CD4-positive, CD25-positive, alpha-beta regulatory T cell (primary cell): ENCODE measurements at regions not wholly inside any gene's neighbourhood (a gene's known extent, or its start where the extent isn't known, plus 50 kb on each side); places are given as distances from the start of the nearest gene placed in this dataset.
"Not testable (repeated sequence)": the region's sequence is repeated elsewhere in the genome, so short reads cannot be mapped to it uniquely, and the experiment has no call there.

Experiments used
- ATAC-seq, 2 donors: fragments of 150-1000 bp; cut with Tn5 transposase; one replicate each; pipeline ENCODE4 v1.10.0; 2021; ENCODE audit warnings: low read depth in 2 of 2, moderate number of reproducible peaks in 2 of 2, moderate library complexity in 1 of 2
- DNase-seq, 3 donors: peaks; one replicate each; pipeline versions ENCODE4 v3.0.0 to v3.0.0-alpha.2; 2012 to 2022; ENCODE audit warnings: mixed read lengths in 1 of 3
- H3K27ac ChIP-seq: one replicate; pipeline ENCODE4 v1.7.0; 2013; ENCODE audit warnings: mild to moderate bottlenecking, low read length; ENCODE audit not compliant: insufficient read depth, poor library complexity, severe bottlenecking
- H3K27me3 ChIP-seq: one replicate; pipeline ENCODE4 v1.7.0; 2013; ENCODE audit warnings: low read length; ENCODE audit not compliant: control insufficient read depth, insufficient read depth
- H3K36me3 ChIP-seq: one replicate; pipeline ENCODE4 v1.7.0; 2013; ENCODE audit warnings: mild to moderate bottlenecking, low read length, moderate library complexity; ENCODE audit not compliant: control insufficient read depth, insufficient read depth
- H3K4me1 ChIP-seq: 2 replicates; pipeline ENCODE4 v1.7.0; 2013; ENCODE audit warnings: mild to moderate bottlenecking, low read length; ENCODE audit not compliant: insufficient read depth, control insufficient read depth, poor library complexity, severe bottlenecking
- H3K4me3 ChIP-seq: one replicate; pipeline ENCODE4 v1.7.0; 2013; ENCODE audit warnings: low read depth, mild to moderate bottlenecking, low read length, moderate library complexity
- H3K9me3 ChIP-seq, 2 experiments: 1 replicate in 1 of 2; 2 replicates in 1 of 2; pipeline ENCODE4 v1.7.0; 2013; ENCODE audit warnings: low read length in 2 of 2, mild to moderate bottlenecking in 1 of 2, moderate library complexity in 1 of 2; ENCODE audit not compliant: control insufficient read depth in 2 of 2
- H3K27ac Mint-ChIP-seq, 3 donors: one replicate each; pipeline ENCODE4 v1.8.0; 2020 to 2022; ENCODE audit warnings: mild to moderate bottlenecking in 3 of 3, mixed read lengths in 3 of 3, moderate library complexity in 2 of 3
- H3K27me3 Mint-ChIP-seq: one replicate; pipeline ENCODE4 v1.8.0; 2022; ENCODE audit warnings: mild to moderate bottlenecking, mixed read lengths
- H3K36me3 Mint-ChIP-seq: one replicate; pipeline ENCODE4 v1.8.0; 2020; ENCODE audit warnings: mixed read lengths
- H3K4me1 Mint-ChIP-seq, 4 donors: one replicate each; pipeline ENCODE4 v1.8.0; 2020 to 2022; ENCODE audit warnings: mixed read lengths in 4 of 4, mild to moderate bottlenecking in 1 of 4
- H3K4me3 Mint-ChIP-seq, 4 donors: one replicate each; pipeline ENCODE4 v1.8.0; 2020 to 2022; ENCODE audit warnings: mild to moderate bottlenecking in 4 of 4, mixed read lengths in 4 of 4, moderate library complexity in 3 of 4
- H3K9me3 Mint-ChIP-seq, 7 donors: one replicate each; pipeline ENCODE4 v1.8.0; 2020 to 2022; ENCODE audit warnings: mixed read lengths in 7 of 7, mild to moderate bottlenecking in 3 of 7, moderate library complexity in 2 of 7

GRCh38 chr4:115986573-115986972 is 873.2 kb upstream of the NDST4 start:
- Histone ChIP-seq H3K27ac (no peak overlapping the region), H3K9me3 (peaks cover 2 to 6% of the 10 kb centered on the region in 2 experiments), H3K27me3 (no peaks in the 10 kb centered on the region), H3K4me3 (no peak overlapping the region), H3K4me1 (no peaks in the 10 kb centered on the region), H3K36me3 (no peaks in the 10 kb centered on the region)
- no peak for DNase-seq
- Mint-ChIP-seq H3K4me1 (no peaks in the 10 kb centered on the region), H3K36me3 (no peaks in the 10 kb centered on the region), H3K27me3 (no peaks in the 10 kb centered on the region), H3K4me3 (no peak overlapping the region), H3K9me3 (peaks cover 0 to 4% (median 2%) of the 10 kb centered on the region in 7 donors), H3K27ac (no peak overlapping the region)
- ATAC-seq: no peak

GRCh38 chr4:115975421-115976001 is 862.1 kb upstream of the NDST4 start:
- not testable (repeated sequence) for DNase-seq, H3K4me1 Mint-ChIP-seq, H3K36me3 Mint-ChIP-seq, H3K27ac Mint-ChIP-seq, H3K36me3 ChIP-seq, H3K9me3 ChIP-seq, H3K4me1 ChIP-seq, H3K27me3 Mint-ChIP-seq, ATAC-seq, H3K4me3 Mint-ChIP-seq, H3K27me3 ChIP-seq, H3K4me3 ChIP-seq, H3K27ac ChIP-seq
- peaks cover 0 to 14% (median 6%) of the 10 kb centered on the region in 7 donors for H3K9me3 Mint-ChIP-seq

GRCh38 chr4:115973768-115974167 is 860.3 kb upstream of the NDST4 start:
- no peak overlapping the region for H3K4me3 ChIP-seq
- no peaks in the 10 kb centered on the region for H3K36me3 ChIP-seq
- ATAC-seq: no peak
- H3K27me3 ChIP-seq: no peaks in the 10 kb centered on the region
- no peak for DNase-seq
- no peaks in the 10 kb centered on the region for H3K4me1 ChIP-seq
- Mint-ChIP-seq H3K36me3 (no peaks in the 10 kb centered on the region), H3K9me3 (peaks cover 0 to 7% (median 2%) of the 10 kb centered on the region in 7 donors), H3K4me3 (no peak overlapping the region), H3K4me1 (no peaks in the 10 kb centered on the region), H3K27me3 (peaks cover 4% of the 10 kb centered on the region), H3K27ac (no peak overlapping the region)
- H3K27ac ChIP-seq: no peak overlapping the region
- H3K9me3 ChIP-seq: no peaks in the 10 kb centered on the region

GRCh38 chr4:115972967-115973366 is 859.5 kb upstream of the NDST4 start:
- peaks cover 4% of the 10 kb centered on the region for H3K27me3 Mint-ChIP-seq
- H3K36me3 Mint-ChIP-seq: no peaks in the 10 kb centered on the region
- Histone ChIP-seq H3K36me3 (no peaks in the 10 kb centered on the region), H3K4me1 (no peaks in the 10 kb centered on the region), H3K27ac (no peak overlapping the region), H3K4me3 (no peak overlapping the region), H3K27me3 (no peaks in the 10 kb centered on the region), H3K9me3 (no peaks in the 10 kb centered on the region)
- DNase-seq (no peak), ATAC-seq (no peak)
- no peaks in the 10 kb centered on the region for H3K4me1 Mint-ChIP-seq
- peaks cover 0 to 7% (median 4%) of the 10 kb centered on the region in 7 donors for H3K9me3 Mint-ChIP-seq
- no peak overlapping the region for H3K27ac Mint-ChIP-seq
- H3K4me3 Mint-ChIP-seq: no peak overlapping the region

DNA sequence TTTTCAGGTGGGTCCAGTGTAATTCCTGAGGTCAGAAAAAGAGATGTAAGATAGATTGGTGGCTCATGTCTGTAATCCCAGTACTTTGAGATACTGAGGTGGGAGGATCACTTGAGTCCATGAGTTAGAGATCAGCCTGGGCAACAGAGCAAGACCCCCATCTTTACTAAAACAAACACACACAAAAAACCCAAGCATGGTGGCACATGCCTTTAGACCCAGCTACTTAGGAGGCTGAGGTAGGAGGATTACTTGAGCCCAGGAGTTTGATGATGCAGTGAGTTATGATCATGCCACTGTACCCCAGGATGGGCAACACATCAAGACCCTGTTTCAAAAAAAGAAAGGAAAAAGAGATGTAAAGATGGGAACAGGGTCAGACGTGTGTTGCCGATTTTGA is 857.4 kb upstream of the NDST4 start:
- Mint-ChIP-seq H3K9me3 (peaks cover 0 to 8% (median 4%) of the 10 kb centered on the region in 7 donors), H3K27ac (no peak overlapping the region)

GRCh38 chr4:115969756-115970155 is 856.3 kb upstream of the NDST4 start:
- ATAC-seq (no peak), DNase-seq (no peak)
- Histone ChIP-seq H3K9me3 (no peaks in the 10 kb centered on the region), H3K36me3 (no peaks in the 10 kb centered on the region), H3K4me3 (no peak overlapping the region), H3K4me1 (no peaks in the 10 kb centered on the region), H3K27me3 (no peaks in the 10 kb centered on the region), H3K27ac (no peak overlapping the region)
- Mint-ChIP-seq H3K9me3 (peaks cover 0 to 8% (median 3%) of the 10 kb centered on the region in 7 donors), H3K27me3 (peaks cover 4% of the 10 kb centered on the region), H3K4me3 (no peak overlapping the region), H3K27ac (no peak overlapping the region), H3K4me1 (no peaks in the 10 kb centered on the region), H3K36me3 (no peaks in the 10 kb centered on the region)

More for the DNA sequence above, 857.4 kb upstream of the NDST4 start:
- H3K4me1 Mint-ChIP-seq: no peaks in the 10 kb centered on the region
- Histone ChIP-seq H3K27ac (no peak overlapping the region), H3K9me3 (no peaks in the 10 kb centered on the region), H3K4me3 (no peak overlapping the region), H3K4me1 (no peaks in the 10 kb centered on the region), H3K27me3 (no peaks in the 10 kb centered on the region), H3K36me3 (no peaks in the 10 kb centered on the region)
- ATAC-seq (no peak), DNase-seq (no peak)
- peaks cover 4% of the 10 kb centered on the region for H3K27me3 Mint-ChIP-seq
- no peak overlapping the region for H3K4me3 Mint-ChIP-seq
- no peaks in the 10 kb centered on the region for H3K36me3 Mint-ChIP-seq

DNA sequence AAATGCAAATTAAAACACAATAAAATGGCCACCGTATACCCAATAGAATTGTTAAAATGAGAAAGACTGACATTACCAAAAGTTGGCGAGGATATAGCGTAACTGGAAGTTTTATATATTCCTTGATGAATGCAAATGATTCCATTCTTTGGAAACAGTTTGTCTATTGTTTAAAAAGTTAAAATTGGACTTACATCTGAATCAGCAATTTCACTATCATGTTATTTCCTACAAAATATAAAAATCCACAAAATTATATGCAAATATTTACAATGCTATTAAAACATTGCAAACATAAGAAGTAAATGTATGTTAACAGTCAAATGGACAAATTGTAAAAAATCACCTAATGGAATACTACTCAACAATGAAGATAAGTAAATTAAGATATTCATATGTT is 852.2 kb upstream of the NDST4 start:
- H3K27me3 ChIP-seq: no peaks in the 10 kb centered on the region
- no peaks in the 10 kb centered on the region for H3K36me3 Mint-ChIP-seq
- peaks cover 0 to 9% (median 5%) of the 10 kb centered on the region in 7 donors for H3K9me3 Mint-ChIP-seq
- no peaks in the 10 kb centered on the region for H3K9me3 ChIP-seq
- H3K36me3 ChIP-seq: no peaks in the 10 kb centered on the region
- H3K4me1 ChIP-seq: no peaks in the 10 kb centered on the region
- H3K4me3 Mint-ChIP-seq: no peak overlapping the region
- DNase-seq (no peak), ATAC-seq (no peak)
- no peak overlapping the region for H3K27ac Mint-ChIP-seq
- H3K27me3 Mint-ChIP-seq: no peaks in the 10 kb centered on the region
- H3K4me3 ChIP-seq: no peak overlapping the region
- no peak overlapping the region for H3K27ac ChIP-seq
- H3K4me1 Mint-ChIP-seq: no peaks in the 10 kb centered on the region

DNA sequence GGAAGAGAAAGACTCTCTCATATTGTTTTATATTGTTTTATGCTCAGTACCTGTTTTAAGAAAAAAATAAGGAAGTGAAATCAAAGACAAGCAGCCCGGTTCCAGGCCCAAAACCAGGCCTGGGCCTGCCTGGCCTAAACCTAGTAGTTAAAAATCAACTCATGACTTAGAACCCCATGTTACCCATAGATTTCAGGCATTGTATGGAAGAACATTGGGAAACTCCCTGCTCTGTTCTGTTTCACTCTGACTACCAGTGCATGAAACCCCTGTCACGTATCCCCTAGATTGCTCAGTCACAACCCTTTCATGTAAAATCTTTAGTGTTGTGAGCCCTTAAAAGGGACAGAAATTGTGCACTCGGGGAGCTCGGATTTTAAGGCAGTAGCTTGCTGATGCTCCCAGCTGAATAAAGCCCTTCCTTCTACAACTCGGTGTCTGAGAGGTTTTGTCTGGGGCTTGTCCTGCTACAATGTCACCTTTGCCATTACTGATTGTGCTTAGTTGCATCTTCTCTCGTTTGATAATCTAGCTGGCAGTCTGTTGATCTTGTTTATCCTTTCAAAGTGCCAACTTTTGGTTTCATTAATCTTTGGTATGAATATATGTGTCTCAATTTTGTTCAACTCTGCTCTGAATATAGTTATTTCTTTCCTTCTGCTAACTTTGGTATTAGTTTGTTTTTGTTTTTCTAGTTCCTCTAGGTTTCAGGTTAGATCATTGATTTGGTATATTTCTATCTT is 842.8 kb upstream of the NDST4 start:
- not testable (repeated sequence) for H3K4me1 ChIP-seq, H3K9me3 ChIP-seq, H3K36me3 ChIP-seq, H3K36me3 Mint-ChIP-seq, ATAC-seq, DNase-seq, H3K27ac Mint-ChIP-seq, H3K4me1 Mint-ChIP-seq, H3K4me3 Mint-ChIP-seq, H3K27ac ChIP-seq, H3K27me3 Mint-ChIP-seq, H3K4me3 ChIP-seq, H3K27me3 ChIP-seq
- peaks cover 0 to 12% (median 3%) of the 10 kb centered on the region in 7 donors for H3K9me3 Mint-ChIP-seq
